HG02973 (cell line): ENCODE measurements at regions not wholly inside any gene's neighbourhood (a gene's known extent, or its start where the extent isn't known, plus 50 kb on each side); places are given as distances from the start of the nearest gene placed in this dataset.
"Not testable (repeated sequence)": the region's sequence is repeated elsewhere in the genome, so short reads cannot be mapped to it uniquely, and the experiment has no call there.

Experiments used
- ATAC-seq: cut with Tn5 transposase; IDR thresholded peaks from one replicate; pipeline ENCODE4 v1.9.1; 2021; ENCODE audit warnings: moderate library complexity; ENCODE audit not compliant: unreplicated experiment

GRCh38 chr7:91752102-91752501 lies 128.4 kb downstream of the MTERF1 start:
- no peak for ATAC-seq

- not testable (repeated sequence) for ATAC-seq
Measured at GRCh38 chr7:91754280-91754679, 126.2 kb downstream of the MTERF1 start.

- not testable (repeated sequence) for ATAC-seq
Measured at GRCh38 chr7:91755121-91755520, 125.4 kb downstream of the MTERF1 start.

- no peak for ATAC-seq
Measured at GRCh38 chr7:91759205-91759863, 121.2 kb downstream of the MTERF1 start.

- ATAC-seq, result no peak
Measured at GRCh38 chr7:91767820-91768219, 112.7 kb downstream of the MTERF1 start.

GRCh38 chr7:91771394-91771793 lies 109.1 kb downstream of the MTERF1 start:
- no peak for ATAC-seq

- ATAC-seq, result no peak
Measured at GRCh38 chr7:91771921-91772815, 108.3 kb downstream of the MTERF1 start.

GRCh38 chr7:91776171-91776570 lies 104.3 kb downstream of the MTERF1 start:
- no peak for ATAC-seq

GRCh38 chr7:91777522-91777921 lies 103.0 kb downstream of the MTERF1 start:
- ATAC-seq, result no peak

- ATAC-seq, result no peak
Measured at GRCh38 chr7:91778416-91778815, 102.1 kb downstream of the MTERF1 start.

- ATAC-seq, result no peak
Measured at GRCh38 chr7:91780521-91780920, 100.0 kb downstream of the MTERF1 start.

- no peak for ATAC-seq
Measured at GRCh38 chr7:91784469-91784868, 96.0 kb downstream of the MTERF1 start.

- ATAC-seq, result no peak
Measured at GRCh38 chr7:91787931-91788330, 92.6 kb downstream of the MTERF1 start.

- ATAC-seq, result no peak
Measured at GRCh38 chr7:91789086-91789485, 91.4 kb downstream of the MTERF1 start.

GRCh38 chr7:91789558-91789957 lies 90.9 kb downstream of the MTERF1 start:
- no peak for ATAC-seq

GRCh38 chr7:91790646-91791045 lies 89.9 kb downstream of the MTERF1 start:
- not testable (repeated sequence) for ATAC-seq

GRCh38 chr7:91796122-91796521 lies 84.4 kb downstream of the MTERF1 start:
- ATAC-seq, result no peak

- no peak for ATAC-seq
Measured at GRCh38 chr7:91798425-91798824, 82.1 kb downstream of the MTERF1 start.

- ATAC-seq, result no peak
Measured at GRCh38 chr7:91800389-91800788, 80.1 kb downstream of the MTERF1 start.

GRCh38 chr7:91801331-91801983 lies 79.0 kb downstream of the MTERF1 start:
- no peak for ATAC-seq

- ATAC-seq, result no peak
Measured at GRCh38 chr7:91811236-91811635, 69.3 kb downstream of the MTERF1 start.

GRCh38 chr7:91811641-91812040 lies 68.9 kb downstream of the MTERF1 start:
- no peak for ATAC-seq
